Astrocyte (in vitro differentiated cells and primary cell): ENCODE measurements at regions not wholly inside any gene's neighbourhood (a gene's known extent, or its start where the extent isn't known, plus 50 kb on each side); places are given as distances from the start of the nearest gene placed in this dataset.

Experiments
- CTCF ChIP-seq: IDR thresholded peaks from 2 replicates; pipeline ENCODE4 v1.5.1; 2011; ENCODE audit warnings: low read depth, mild to moderate bottlenecking, inconsistent platforms, low read length, moderate library complexity; ENCODE audit not compliant: insufficient read depth
- EZH2 ChIP-seq: IDR thresholded peaks from 2 replicates; pipeline ENCODE4 v1.6.1; 2012; ENCODE audit warnings: mild to moderate bottlenecking, low read length, inconsistent platforms; ENCODE audit not compliant: insufficient read depth

GRCh38 chr20:22925613-22925983, 109.5 kb upstream of the SSTR4 start:
- TF ChIP-seq CTCF: no peak
- TF ChIP-seq EZH2: no peak
